Activated naive CD8-positive, alpha-beta T cell treated with anti-CD3 and anti-CD28 coated beads, Interleukin-2, amount 10 ng/mL, durations not matched to agents 7 days and 5 days (primary cell): ENCODE measurements at regions not wholly inside any gene's neighbourhood (a gene's known extent, or its start where the extent isn't known, plus 50 kb on each side); places are given as distances from the start of the nearest gene placed in this dataset.

Experiments
- ATAC-seq: fragments of 150-1000 bp; cut with Tn5 transposase; one replicate; pipeline ENCODE4 v1.10.0; 2021; ENCODE audit warnings: low read depth, moderate library complexity
- POLR2A ChIA-PET: fragments of 350-600 bp; sonication (Branson Sonifier 250); formaldehyde crosslinking; loops from one replicate; lab custom pipeline; 2021; ENCODE audit warnings: antibody characterized with exemption; lab: Charles Lee
- DNase-seq: peaks from one replicate; pipeline ENCODE4 v3.0.0; 2021
- H3K27ac Mint-ChIP-seq: one replicate; pipeline ENCODE4 v1.8.0; 2022; ENCODE audit warnings: mild to moderate bottlenecking, mixed read lengths
- H3K27me3 Mint-ChIP-seq: one replicate; pipeline ENCODE4 v1.8.0; 2022; ENCODE audit warnings: mild to moderate bottlenecking, moderate library complexity, mixed read lengths
- H3K36me3 Mint-ChIP-seq: one replicate; pipeline ENCODE4 v1.8.0; 2021; ENCODE audit warnings: mild to moderate bottlenecking, mixed read lengths
- H3K4me1 Mint-ChIP-seq: one replicate; pipeline ENCODE4 v1.8.0; 2021; ENCODE audit warnings: mixed read lengths
- H3K4me3 Mint-ChIP-seq: one replicate; pipeline ENCODE4 v1.8.0; 2022; ENCODE audit warnings: mild to moderate bottlenecking, moderate library complexity, mixed read lengths
- H3K9me3 Mint-ChIP-seq: one replicate; pipeline ENCODE4 v1.8.0; 2021; ENCODE audit warnings: mixed read lengths

GRCh38 chr10:3348564-3348963 lies 176.0 kb upstream of the PITRM1 start:
- no peak for ATAC-seq
- Mint-ChIP-seq H3K4me1 (peaks cover 4% of the 10 kb centered on the region), H3K36me3 (no peaks in the 10 kb centered on the region), H3K9me3 (no peaks in the 10 kb centered on the region), H3K27me3 (peaks cover 26% of the 10 kb centered on the region), H3K27ac (no peak overlapping the region), H3K4me3 (no peak overlapping the region)
- POLR2A ChIA-PET, result no interaction called here
- DNase-seq, result no peak

GRCh38 chr10:3347413-3348182 lies 175.0 kb upstream of the PITRM1 start:
- Mint-ChIP-seq H3K4me1 (peaks cover 4% of the 10 kb centered on the region), H3K36me3 (no peaks in the 10 kb centered on the region), H3K27ac (no peak overlapping the region), H3K9me3 (no peaks in the 10 kb centered on the region), H3K4me3 (no peak overlapping the region), H3K27me3 (peaks cover 26% of the 10 kb centered on the region)
- DNase-seq (no peak), ATAC-seq (no peak)
- POLR2A ChIA-PET, result no interaction called here

- H3K36me3 Mint-ChIP-seq, result no peaks in the 10 kb centered on the region
- no peak overlapping the region for H3K4me3 Mint-ChIP-seq
- H3K4me1 Mint-ChIP-seq, result peaks cover 4% of the 10 kb centered on the region
- peaks cover 28% of the 10 kb centered on the region for H3K27me3 Mint-ChIP-seq
- POLR2A ChIA-PET, result no interaction called here
- ATAC-seq (no peak), DNase-seq (no peak)
- H3K27ac Mint-ChIP-seq, result no peak overlapping the region
- no peaks in the 10 kb centered on the region for H3K9me3 Mint-ChIP-seq
Observed at GRCh38 chr10:3346851-3347250, 174.3 kb upstream of the PITRM1 start.

GRCh38 chr10:3342771-3343170 lies 170.2 kb upstream of the PITRM1 start:
- Mint-ChIP-seq H3K36me3 (no peaks in the 10 kb centered on the region), H3K27me3 (peaks cover 12% of the 10 kb centered on the region), H3K27ac (no peak overlapping the region), H3K4me3 (no peak overlapping the region), H3K4me1 (peaks cover 2% of the 10 kb centered on the region), H3K9me3 (no peaks in the 10 kb centered on the region)
- DNase-seq, result no peak
- no peak for ATAC-seq
- POLR2A ChIA-PET, result interaction anchor here (0.6 kb wide), 1 partner anchor 9 kb away, joined by 3 read pairs; no protein-coding TSS in a partner anchor

- Mint-ChIP-seq H3K4me3 (no peak overlapping the region), H3K9me3 (no peaks in the 10 kb centered on the region), H3K36me3 (no peaks in the 10 kb centered on the region), H3K4me1 (peaks cover 2% of the 10 kb centered on the region), H3K27ac (no peak overlapping the region), H3K27me3 (peaks cover 7% of the 10 kb centered on the region)
- POLR2A ChIA-PET, result no interaction called here
- no peak for ATAC-seq
- no peak for DNase-seq
Observed at GRCh38 chr10:3340127-3340730, 167.6 kb upstream of the PITRM1 start.

GRCh38 chr10:3339531-3339950 lies 167.0 kb upstream of the PITRM1 start:
- no peaks in the 10 kb centered on the region for H3K36me3 Mint-ChIP-seq
- no peaks in the 10 kb centered on the region for H3K9me3 Mint-ChIP-seq
- H3K27me3 Mint-ChIP-seq, result peaks cover 4% of the 10 kb centered on the region
- POLR2A ChIA-PET, result no interaction called here
- DNase-seq (no peak), ATAC-seq (no peak)
- H3K4me3 Mint-ChIP-seq, result no peak overlapping the region
- H3K4me1 Mint-ChIP-seq, result peaks cover 2% of the 10 kb centered on the region
- H3K27ac Mint-ChIP-seq, result no peak overlapping the region

GRCh38 chr10:3339121-3339520 lies 166.5 kb upstream of the PITRM1 start:
- Mint-ChIP-seq H3K27me3 (peaks cover 4% of the 10 kb centered on the region), H3K4me1 (peaks cover 2% of the 10 kb centered on the region)
- ATAC-seq, result no peak

GRCh38 chr10:3337741-3338140 lies 165.2 kb upstream of the PITRM1 start:
- H3K36me3 Mint-ChIP-seq, result no peaks in the 10 kb centered on the region
- DNase-seq (no peak), ATAC-seq (no peak)
- H3K27ac Mint-ChIP-seq, result no peak overlapping the region
- peaks cover 2% of the 10 kb centered on the region for H3K4me1 Mint-ChIP-seq
- peaks cover 4% of the 10 kb centered on the region for H3K27me3 Mint-ChIP-seq
- no peak overlapping the region for H3K4me3 Mint-ChIP-seq
- POLR2A ChIA-PET, result no interaction called here
- no peaks in the 10 kb centered on the region for H3K9me3 Mint-ChIP-seq

More at GRCh38 chr10:3339121-3339520, 166.5 kb upstream of the PITRM1 start:
- H3K4me3 Mint-ChIP-seq, result no peak overlapping the region
- DNase-seq, result no peak
- H3K27ac Mint-ChIP-seq, result no peak overlapping the region
- H3K36me3 Mint-ChIP-seq, result no peaks in the 10 kb centered on the region
- POLR2A ChIA-PET, result no interaction called here
- H3K9me3 Mint-ChIP-seq, result no peaks in the 10 kb centered on the region

GRCh38 chr10:3336673-3337293 lies 164.2 kb upstream of the PITRM1 start:
- ATAC-seq (no peak), DNase-seq (no peak)
- Mint-ChIP-seq H3K4me1 (peaks cover 2% of the 10 kb centered on the region), H3K27me3 (peaks cover 2% of the 10 kb centered on the region), H3K9me3 (no peaks in the 10 kb centered on the region), H3K4me3 (no peak overlapping the region), H3K36me3 (no peaks in the 10 kb centered on the region), H3K27ac (no peak overlapping the region)
- POLR2A ChIA-PET, result no interaction called here

GRCh38 chr10:3333426-3333825 lies 160.8 kb upstream of the PITRM1 start:
- DNase-seq (no peak), ATAC-seq (no peak)
- POLR2A ChIA-PET, result no interaction called here
- Mint-ChIP-seq H3K4me1 (no peaks in the 10 kb centered on the region), H3K9me3 (no peaks in the 10 kb centered on the region), H3K27me3 (peaks cover 7% of the 10 kb centered on the region), H3K27ac (no peak overlapping the region), H3K4me3 (no peak overlapping the region), H3K36me3 (no peaks in the 10 kb centered on the region)

- Mint-ChIP-seq H3K4me1 (no peaks in the 10 kb centered on the region), H3K36me3 (no peaks in the 10 kb centered on the region), H3K4me3 (no peak overlapping the region), H3K27me3 (peaks cover 7% of the 10 kb centered on the region), H3K27ac (no peak overlapping the region), H3K9me3 (no peaks in the 10 kb centered on the region)
- POLR2A ChIA-PET, result no interaction called here
- ATAC-seq (no peak), DNase-seq (no peak)
Observed at GRCh38 chr10:3331690-3332230, 159.2 kb upstream of the PITRM1 start.

GRCh38 chr10:3331187-3331586 lies 158.6 kb upstream of the PITRM1 start:
- ATAC-seq (no peak), DNase-seq (no peak)
- no peaks in the 10 kb centered on the region for H3K36me3 Mint-ChIP-seq
- POLR2A ChIA-PET, result no interaction called here
- H3K27me3 Mint-ChIP-seq, result peaks cover 7% of the 10 kb centered on the region
- H3K9me3 Mint-ChIP-seq, result no peaks in the 10 kb centered on the region
- no peak overlapping the region for H3K4me3 Mint-ChIP-seq
- no peaks in the 10 kb centered on the region for H3K4me1 Mint-ChIP-seq
- H3K27ac Mint-ChIP-seq, result no peak overlapping the region

GRCh38 chr10:3330663-3331062 lies 158.1 kb upstream of the PITRM1 start:
- Mint-ChIP-seq H3K4me1 (no peaks in the 10 kb centered on the region), H3K4me3 (no peak overlapping the region), H3K27me3 (peaks cover 7% of the 10 kb centered on the region), H3K9me3 (no peaks in the 10 kb centered on the region), H3K36me3 (no peaks in the 10 kb centered on the region), H3K27ac (no peak overlapping the region)
- ATAC-seq, result no peak
- POLR2A ChIA-PET, result no interaction called here
- no peak for DNase-seq
